Adrenal gland (tissue), 9 donors: ENCODE measurements at regions not wholly inside any gene's neighbourhood (a gene's known extent, or its start where the extent isn't known, plus 50 kb on each side); places are given as distances from the start of the nearest gene placed in this dataset.

Source experiments
- DNase-seq, 7 donors: peaks; one replicate each; pipeline ENCODE4 v3.0.0-alpha.2; 2019 to 2020
- H3K27ac ChIP-seq, 5 donors: fragments of 200-600 bp; sonication (generic) in 4 of 5; 1 replicate in 3 of 5; 2 replicates in 2 of 5; pipeline versions ENCODE4 v1.5.1 to v1.8.0; 2016 to 2020; ENCODE audit warnings: mild to moderate bottlenecking in 1 of 5
- H3K27me3 ChIP-seq: fragments of 200-600 bp; 2 replicates; pipeline ENCODE4 v1.8.0; 2021
- H3K36me3 ChIP-seq, 2 donors: fragments of 200-600 bp; replicated peaks in 1 of 2; 1 replicate in 1 of 2; 2 replicates in 1 of 2; pipeline versions ENCODE4 v1.5.1 to v1.8.0; 2018 to 2022
- H3K4me1 ChIP-seq, 2 donors: fragments of 200-600 bp; replicated peaks in 1 of 2; 1 replicate in 1 of 2; 2 replicates in 1 of 2; pipeline versions ENCODE4 v1.5.1 to v1.8.0; 2018 to 2021
- H3K4me3 ChIP-seq, 4 donors: fragments of 200-600 bp; sonication (generic) in 3 of 4; one replicate each; pipeline ENCODE4 v1.5.1; 2016 to 2018
- H3K9me3 ChIP-seq, 3 donors: fragments of 200-600 bp; sonication (generic) in 1 of 3; replicated peaks in 1 of 3; 1 replicate in 2 of 3; 2 replicates in 1 of 3; pipeline versions ENCODE4 v1.5.1 to v1.8.0; 2016 to 2021
- CTCF ChIP-seq, 6 experiments: fragments of 450-650 bp in 4 of 6; fragments of 200-600 bp in 2 of 6; sonication (generic) in 1 of 6; IDR thresholded peaks; 1 replicate in 5 of 6; 2 replicates in 1 of 6; pipeline versions ENCODE4 v1.5.1 to v1.8.0; 2016 to 2021; ENCODE audit warnings: antibody characterized with exemption in 6 of 6, mild to moderate bottlenecking in 2 of 6, moderate library complexity in 1 of 6
- POLR2A ChIP-seq, 2 donors: fragments of 450-650 bp; IDR thresholded peaks; one replicate each; pipeline ENCODE4 v1.6.1; 2017; ENCODE audit warnings: antibody characterized with exemption in 2 of 2, mild to moderate bottlenecking in 2 of 2, moderate library complexity in 1 of 2
- WGBS, 4 donors: extraction: QIAGEN DNeasy Blood & Tissue Kit in 2 of 4; methylation state at CpG; one replicate each; pipeline versions ENCODE4 v1.1.5 to v1.1.7; 2013 to 2017; 5-methylcytosine and 5-hydroxymethylcytosine counted together
- intact Hi-C, 2 donors: fragments of 100-400 bp; cut with DNase I; formaldehyde crosslinking; loops; one replicate each; pipeline versions ENCODE4 v1.14.1 to v1.15.0; 2022 to 2023
- donor health status: healthy with polysubstance abuse.
- donor health status: Bipolar disorder and iron deficiency.
- donor health status: DM: yes; HTN: yes; CAD: no.
- donor health status: DM: no; HTN: no; CAD: no.
- donor health status: DM: no; HTN: no; CAD: no.

DNA sequence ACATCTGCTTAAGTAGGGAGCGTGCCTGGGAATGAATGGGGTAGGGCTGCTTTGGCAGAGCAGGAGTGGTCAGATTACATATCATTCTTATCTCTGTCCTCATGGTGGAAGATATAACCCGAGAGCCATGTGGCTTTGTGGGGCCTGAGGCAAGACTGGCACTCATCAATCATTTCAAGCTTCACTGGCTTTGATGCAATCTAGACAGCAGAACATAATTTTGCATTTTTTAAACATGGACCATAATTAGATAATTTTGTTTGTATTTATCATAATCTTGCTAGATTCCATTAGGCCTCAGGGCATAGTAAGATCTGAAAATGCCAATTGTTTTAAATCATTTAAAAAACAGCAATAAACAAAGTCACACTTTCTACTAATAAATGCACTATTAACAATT lies 480.3 kb downstream of the NXPH1 start:
- intact Hi-C loops, result no loop called here
- Histone ChIP-seq H3K27me3 (no peaks in the 10 kb centered on the region), H3K36me3 (no peaks in the 10 kb centered on the region), H3K4me1 (no peaks in the 10 kb centered on the region), H3K9me3 (no peaks in the 10 kb centered on the region), H3K4me3 (no peak overlapping the region), H3K27ac (no peak overlapping the region)
- no peak for DNase-seq
- TF ChIP-seq POLR2A (IDR thresholded peaks at IDR 0.05) (no peak), CTCF (IDR thresholded peaks at IDR 0.05) (no peak)
- 66 to 75% (median 69%) methylated on average over 2 of the region's 2 CpGs for WGBS, 4 donors

- Histone ChIP-seq H3K27me3 (no peaks in the 10 kb centered on the region), H3K27ac (no peak overlapping the region), H3K9me3 (no peaks in the 10 kb centered on the region), H3K4me3 (no peak overlapping the region), H3K4me1 (no peaks in the 10 kb centered on the region), H3K36me3 (no peaks in the 10 kb centered on the region)
- 27 to 58% (median 48%) methylated on average over 1 of the region's 1 CpG for WGBS, 4 donors
- TF ChIP-seq POLR2A (IDR thresholded peaks at IDR 0.05), result no peak
- TF ChIP-seq CTCF (IDR thresholded peaks at IDR 0.05), result no peak
- no peak for DNase-seq
- intact Hi-C loops, result no loop called here
Observed at GRCh38 chr7:8921807-8922206, 488.4 kb downstream of the NXPH1 start.

DNA sequence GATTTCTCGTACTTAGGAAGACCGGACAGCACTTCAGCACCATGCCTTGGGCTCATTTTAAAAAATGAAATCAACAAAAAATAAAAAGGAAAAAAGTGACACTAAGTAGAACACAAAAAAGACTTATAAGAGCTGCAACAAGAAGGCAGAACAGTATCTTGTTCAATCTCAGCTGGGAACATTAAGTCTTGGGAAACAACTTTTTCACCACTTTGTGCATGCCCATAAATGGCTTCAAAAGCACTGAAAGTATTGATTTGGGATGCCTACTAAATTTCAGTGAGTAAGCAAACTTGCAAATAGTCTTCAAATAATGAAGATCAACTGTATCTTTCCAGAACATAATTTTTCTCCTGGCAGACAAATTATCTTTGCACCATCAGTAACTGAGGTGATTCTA lies 489.3 kb downstream of the NXPH1 start:
- Histone ChIP-seq H3K9me3 (no peaks in the 10 kb centered on the region), H3K4me1 (no peaks in the 10 kb centered on the region), H3K27ac (no peak overlapping the region), H3K36me3 (no peaks in the 10 kb centered on the region), H3K4me3 (no peak overlapping the region), H3K27me3 (no peaks in the 10 kb centered on the region)
- 88 to 98% (median 92%) methylated on average over 2 of the region's 2 CpGs for WGBS, 4 donors
- no peak for DNase-seq
- TF ChIP-seq CTCF (IDR thresholded peaks at IDR 0.05) (no peak), POLR2A (IDR thresholded peaks at IDR 0.05) (no peak)
- intact Hi-C loops, result no loop called here

GRCh38 chr7:8923164-8923806 lies 489.9 kb downstream of the NXPH1 start:
- intact Hi-C loops, result no loop called here
- TF ChIP-seq CTCF (IDR thresholded peaks at IDR 0.05), result no peak
- TF ChIP-seq POLR2A (IDR thresholded peaks at IDR 0.05), result no peak
- Histone ChIP-seq H3K27me3 (no peaks in the 10 kb centered on the region), H3K27ac (no peak overlapping the region), H3K4me1 (no peaks in the 10 kb centered on the region), H3K9me3 (no peaks in the 10 kb centered on the region), H3K36me3 (no peaks in the 10 kb centered on the region), H3K4me3 (no peak overlapping the region)
- 55 to 63% (median 60%) methylated on average over 2 of the region's 2 CpGs for WGBS, 4 donors
- DNase-seq, result no peak
